Thyroid gland (tissue), 4 donors: ENCODE measurements at regions not wholly inside any gene's neighbourhood (a gene's known extent, or its start where the extent isn't known, plus 50 kb on each side); places are given as distances from the start of the nearest gene placed in this dataset.

Source experiments
- CTCF ChIP-seq, 6 experiments: fragments of 200-600 bp in 3 of 6; fragments of 450-650 bp in 3 of 6; sonication (generic) in 3 of 6; IDR thresholded peaks; one replicate each; pipeline ENCODE4 v1.5.1; 2016 to 2019; ENCODE audit warnings: antibody characterized with exemption in 6 of 6, mild to moderate bottlenecking in 2 of 6, inconsistent platforms in 1 of 6, moderate library complexity in 1 of 6
- POLR2A ChIP-seq, 2 donors: fragments of 450-650 bp; IDR thresholded peaks; one replicate each; pipeline ENCODE4 v1.6.1; 2017; ENCODE audit warnings: antibody characterized with exemption in 2 of 2, mild to moderate bottlenecking in 2 of 2, moderate library complexity in 1 of 2

- TF ChIP-seq CTCF (IDR thresholded peaks at IDR 0.05): no peak
- TF ChIP-seq POLR2A (IDR thresholded peaks at IDR 0.05): no peak
These were observed 168.1 kb upstream of the SLCO3A1 start for GRCh38 chr15:91685436-91685835.
